GM21526 (cell line): ENCODE measurements at regions not wholly inside any gene's neighbourhood (a gene's known extent, or its start where the extent isn't known, plus 50 kb on each side); places are given as distances from the start of the nearest gene placed in this dataset.

Experiments
- ATAC-seq: cut with Tn5 transposase; IDR thresholded peaks from one replicate; pipeline ENCODE4 v1.9.1; 2021; ENCODE audit warnings: moderate library complexity; ENCODE audit not compliant: unreplicated experiment, low FRiP score

GRCh38 chr5:58043032-58043945, 416.6 kb downstream of the PLK2 start:
- ATAC-seq = no peak

GRCh38 chr5:58041884-58042283, 418.0 kb downstream of the PLK2 start:
- no peak for ATAC-seq

DNA sequence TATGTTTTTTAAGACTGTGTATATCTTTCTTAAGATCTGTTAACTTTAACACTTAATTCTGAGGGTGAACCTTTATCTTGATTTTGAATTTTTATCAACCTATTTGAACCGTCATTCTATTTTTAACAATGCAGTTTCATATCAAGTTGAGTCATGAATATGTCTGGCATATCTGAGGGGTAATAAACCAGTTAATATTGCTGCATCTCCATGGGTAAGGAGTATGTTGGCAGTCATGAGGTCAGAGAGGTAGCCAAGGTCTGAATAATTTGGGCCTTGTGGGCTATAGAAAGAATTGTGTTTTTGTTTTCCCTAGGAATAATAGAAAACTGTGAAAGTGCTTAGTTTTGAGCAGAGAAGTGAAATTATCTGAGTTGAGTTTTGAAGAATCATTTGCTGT, 419.0 kb downstream of the PLK2 start:
- no peak for ATAC-seq

GRCh38 chr5:58040044-58040443, 419.8 kb downstream of the PLK2 start:
- ATAC-seq = no peak

- ATAC-seq = no peak
These were observed 422.0 kb downstream of the PLK2 start for GRCh38 chr5:58037899-58038298.

DNA sequence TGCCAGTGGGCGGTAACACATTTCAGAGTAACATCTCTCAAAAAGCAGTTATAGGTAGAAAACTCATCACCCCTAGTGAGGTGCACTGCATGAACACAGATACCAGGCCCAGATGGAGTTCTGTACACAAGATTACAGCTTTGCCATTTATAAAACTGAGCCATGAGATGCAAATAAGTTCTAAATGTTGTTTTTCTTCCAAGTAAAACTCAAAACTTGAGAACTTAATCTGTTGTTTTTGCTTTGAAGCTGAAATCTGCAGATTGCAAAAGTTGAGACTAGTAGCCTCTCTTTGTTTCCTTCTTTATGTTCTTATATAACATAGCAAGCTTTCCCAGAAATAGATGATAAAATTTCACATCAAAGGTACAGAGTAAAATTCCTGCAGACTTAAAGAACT, 434.1 kb downstream of the PLK2 start:
- no peak for ATAC-seq

- ATAC-seq = no peak
These were observed 435.7 kb downstream of the PLK2 start for GRCh38 chr5:58024151-58024550.

GRCh38 chr5:58022055-58022454, 437.8 kb downstream of the PLK2 start:
- no peak for ATAC-seq

DNA sequence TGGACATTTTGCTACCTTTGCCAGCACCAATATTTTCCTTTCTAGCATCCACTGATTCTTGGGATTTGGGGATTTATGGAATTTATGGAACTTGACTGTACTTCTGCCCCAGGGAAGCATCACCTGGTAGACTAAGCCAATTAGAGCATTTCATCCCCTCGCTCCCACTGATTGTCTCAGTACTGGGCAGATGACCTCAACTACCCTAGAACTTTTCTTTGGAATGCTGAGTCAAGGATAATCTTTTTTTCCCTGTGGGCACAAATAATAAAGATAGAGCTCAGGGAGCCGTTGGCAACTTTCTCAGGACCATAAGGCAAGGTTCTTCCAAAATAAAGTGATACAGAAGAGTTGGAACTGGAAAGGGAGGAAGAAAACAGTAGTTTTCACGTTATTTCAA, 438.4 kb downstream of the PLK2 start:
- no peak for ATAC-seq

DNA sequence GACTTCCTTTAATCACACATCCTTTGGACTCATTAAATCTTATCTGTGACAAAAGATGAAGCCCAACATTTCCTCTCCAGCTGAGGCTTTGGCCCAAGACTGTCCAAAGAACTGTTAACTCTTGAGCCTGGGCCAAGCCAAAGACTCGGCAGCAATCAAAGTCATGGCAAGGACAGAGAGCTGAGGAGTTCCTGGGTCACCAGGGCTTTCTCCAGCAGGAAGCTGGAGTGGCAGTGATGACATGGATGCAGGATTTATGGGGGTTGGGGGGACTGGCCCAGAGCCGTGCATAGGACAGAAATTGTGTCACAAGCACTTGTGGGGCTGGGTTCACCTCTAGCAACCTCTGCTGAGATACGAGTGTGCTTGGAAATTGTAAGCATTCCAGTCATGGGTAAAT, 440.3 kb downstream of the PLK2 start:
- no peak for ATAC-seq

DNA sequence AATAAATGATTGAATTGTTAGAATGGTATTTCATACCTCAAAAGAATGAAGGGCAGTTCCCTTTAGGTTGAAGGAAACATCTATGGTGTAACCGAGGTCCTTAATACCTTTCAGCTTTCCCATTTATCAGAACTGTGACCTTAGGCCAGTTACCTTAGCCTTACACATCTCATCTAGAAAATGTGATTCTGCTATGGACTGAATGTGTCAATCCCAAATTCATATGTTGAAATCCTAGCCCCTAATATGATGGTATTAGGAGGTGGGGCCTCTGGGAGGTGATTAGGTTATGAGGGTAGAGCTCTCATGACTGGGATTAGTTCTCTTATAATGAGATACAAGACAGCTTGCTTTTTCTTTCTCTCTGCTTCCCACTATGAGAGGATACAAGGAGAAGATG, 441.9 kb downstream of the PLK2 start:
- ATAC-seq = no peak

- ATAC-seq = no peak
These were observed 443.0 kb downstream of the PLK2 start for GRCh38 chr5:58016877-58017276.

- no peak for ATAC-seq
These were observed 443.5 kb downstream of the PLK2 start for GRCh38 chr5:58016358-58016757.

DNA sequence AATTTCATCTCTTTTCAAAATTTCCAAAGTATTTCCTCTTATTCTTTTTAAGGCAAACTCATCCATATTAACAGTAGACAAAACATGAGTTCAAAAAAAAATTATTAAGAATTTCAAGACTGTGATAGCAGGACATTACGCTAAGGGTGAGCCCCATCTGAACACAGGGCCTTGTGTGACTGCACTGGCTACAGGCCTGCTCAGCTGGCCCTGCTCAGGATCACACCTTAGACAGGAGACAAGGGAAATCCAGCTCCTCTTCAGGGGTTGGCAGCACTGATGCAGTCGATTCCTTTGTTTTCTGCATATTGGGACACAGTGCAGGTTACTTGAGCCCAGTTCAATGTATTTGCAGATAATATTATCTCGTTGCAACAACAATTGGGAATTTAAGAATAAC, 444.7 kb downstream of the PLK2 start:
- no peak for ATAC-seq

GRCh38 chr5:58013542-58014258, 446.2 kb downstream of the PLK2 start:
- no peak for ATAC-seq

GRCh38 chr5:58012801-58013315, 447.0 kb downstream of the PLK2 start:
- ATAC-seq = no peak

- ATAC-seq = no peak
These were observed 447.8 kb downstream of the PLK2 start for GRCh38 chr5:58012102-58012501.

GRCh38 chr5:58011301-58011700, 448.6 kb downstream of the PLK2 start:
- ATAC-seq = no peak

DNA sequence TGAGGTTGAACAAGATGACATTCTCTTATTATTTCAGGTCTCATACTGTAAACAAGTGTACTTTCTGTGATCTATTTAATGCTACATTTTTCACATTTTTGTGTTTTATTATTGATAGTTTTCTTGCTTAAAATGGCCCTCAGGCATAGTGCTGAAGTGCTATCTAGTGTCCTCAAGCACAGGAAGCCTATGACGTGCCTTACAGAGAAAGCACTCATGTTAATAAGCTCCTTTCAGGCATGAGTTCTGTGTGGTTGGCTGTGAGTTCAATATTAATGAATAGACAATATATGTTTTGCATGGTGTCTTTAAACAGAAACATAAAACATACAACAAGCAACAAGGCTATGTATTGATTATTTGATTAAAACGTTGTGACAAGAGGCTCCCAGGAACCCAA, 450.1 kb downstream of the PLK2 start:
- ATAC-seq = no peak

DNA sequence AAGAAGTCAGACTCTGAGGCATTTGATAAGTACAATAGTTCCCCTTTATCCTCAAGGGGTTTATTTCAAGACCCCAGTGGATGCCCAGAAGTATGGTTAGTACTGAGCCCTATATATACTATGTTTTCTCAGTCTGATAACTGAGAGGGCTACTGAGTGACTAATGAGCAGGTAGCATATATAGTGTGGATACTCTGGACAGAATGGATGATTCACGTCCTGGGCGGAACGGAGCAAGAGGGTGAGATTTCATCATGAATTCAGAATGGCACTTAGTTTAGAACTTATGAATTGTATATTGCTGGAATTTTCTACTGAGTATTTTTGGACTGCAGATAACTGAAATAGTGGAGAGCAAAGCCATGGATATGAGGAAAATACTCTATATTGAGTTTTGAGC, 457.6 kb downstream of the PLK2 start:
- ATAC-seq = no peak

GRCh38 chr5:57993866-57994265, 466.0 kb downstream of the PLK2 start:
- no peak for ATAC-seq

DNA sequence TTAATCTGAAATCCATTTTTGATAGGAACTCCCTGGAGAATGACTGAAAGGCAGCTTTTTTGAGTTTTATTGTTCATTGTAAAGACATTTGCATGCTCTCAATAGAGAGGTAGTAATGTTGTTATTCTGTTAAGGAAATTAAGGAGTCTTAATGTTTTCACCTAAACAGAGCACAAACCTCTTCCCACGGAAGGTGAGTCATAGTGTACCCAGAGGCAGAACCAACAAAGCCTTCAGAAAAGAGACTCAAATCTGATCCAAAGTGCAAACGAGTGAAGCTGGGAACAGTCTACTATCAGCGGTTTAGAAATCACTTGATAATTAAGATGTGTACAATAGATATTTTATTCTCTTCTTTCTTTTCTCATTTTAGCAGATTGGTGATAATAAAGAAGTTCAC, 470.5 kb downstream of the PLK2 start:
- ATAC-seq = no peak
